ENCODE measurements at regions not wholly inside any gene's neighbourhood (a gene's known extent, or its start where the extent isn't known, plus 50 kb on each side); places are given as distances from the start of the nearest gene placed in this dataset.

GRCh38 chr2:223460774-223461211 is 141.4 kb downstream of the SCG2 start (continued):
- TF ChIP-seq CHD4 (IDR thresholded peaks at IDR 0.05; ENCODE audit: borderline replicate concordance) = no peak
- no peak for TF ChIP-seq SMC3 (IDR thresholded peaks at IDR 0.05)
- TF ChIP-seq RFX5 (IDR thresholded peaks at IDR 0.05) = no peak
- no peak for TF ChIP-seq KDM1A (IDR thresholded peaks at IDR 0.05; ENCODE audit: low read depth)
- no peak for TF ChIP-seq EHF (CRISPR knock-in tag; IDR thresholded peaks at IDR 0.05)
- no peak for TF ChIP-seq CBX8 (IDR thresholded peaks at IDR 0.05)
- TF ChIP-seq EHMT2 (IDR thresholded peaks at IDR 0.05; ENCODE audit: low read depth) = no peak
- TF ChIP-seq GATA3 (IDR thresholded peaks at IDR 0.05; ENCODE audit: borderline replicate concordance) = peak; percentile 38; the same call in 1 of the 2 replicates
- no peak for TF ChIP-seq KDM5A (IDR thresholded peaks at IDR 0.05)
- TF ChIP-seq ZNF302 (CRISPR knock-in tag; IDR thresholded peaks at IDR 0.05) = no peak
- no peak for TF ChIP-seq NFE2L2 (conservative IDR thresholded peaks at IDR 0.05; ENCODE audit: low read length)
- no peak for TF ChIP-seq HOXB13 (CRISPR knock-in tag; IDR thresholded peaks at IDR 0.05; ENCODE audit: low read depth)
- TF ChIP-seq MYC (IDR thresholded peaks at IDR 0.05; ENCODE audit: borderline replicate concordance, low read length) = no peak

DNA sequence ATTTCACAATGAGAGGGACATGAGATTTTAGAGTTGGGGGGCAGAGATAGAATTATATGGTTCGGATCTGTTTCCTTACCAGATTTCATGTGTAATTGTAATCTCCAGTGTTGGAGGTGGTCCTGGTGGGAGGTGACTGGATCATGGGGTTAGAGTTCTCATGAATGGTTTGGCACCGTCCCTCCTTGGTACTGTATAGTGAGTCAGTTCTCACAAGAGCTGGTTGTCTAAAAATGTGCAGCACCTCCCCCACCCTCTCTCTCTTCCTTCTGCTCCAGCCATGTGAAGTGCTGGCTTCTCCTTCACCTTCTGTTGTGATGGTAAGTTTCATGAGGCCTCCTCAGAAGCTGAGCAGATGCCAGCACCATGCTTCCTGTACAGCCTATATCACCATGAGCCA is 138.1 kb downstream of the SCG2 start:
- H3K9me3 ChIP-seq = no peaks in the 10 kb centered on the region
- peak overlapping the region in 1 of 2 experiments; percentile 22; a peak in 2 of 6 replicates for H3K27ac ChIP-seq
- ChIA-PET POLR2A (no interaction called here), CTCF (interaction anchor here (0.6 to 1.7 kb wide), 3 partner anchors 11 to 334 kb away, joined by 3 to 5 read pairs (median 3); no protein-coding TSS in a partner anchor)
- no peak overlapping the region for H3K4me2 ChIP-seq
- no peak overlapping the region for H3K4me3 ChIP-seq
- TF ChIP-seq RARB (CRISPR knock-in tag; IDR thresholded peaks at IDR 0.05) (no peak), E2F6 (IDR thresholded peaks at IDR 0.05; ENCODE audit: borderline replicate concordance, low read depth) (no peak), EHMT2 (IDR thresholded peaks at IDR 0.05; ENCODE audit: low read depth) (no peak), POLR2A (IDR thresholded peaks at IDR 0.05; ENCODE audit: low read length) (no peak), FOSB (CRISPR knock-in tag; IDR thresholded peaks at IDR 0.05) (no peak), JUNB (IDR thresholded peaks at IDR 0.05) (no peak), BHLHE40 (IDR thresholded peaks at IDR 0.05; ENCODE audit: low read depth, low read length) (no peak), PHF8 (IDR thresholded peaks at IDR 0.05; ENCODE audit: borderline replicate concordance, low read depth) (no peak), NR3C1 (IDR thresholded peaks at IDR 0.05) (no peak), CHD2 (IDR thresholded peaks at IDR 0.05; ENCODE audit: low read length, partially characterized antibody) (no peak), ATOH8 (CRISPR knock-in tag; IDR thresholded peaks at IDR 0.05; ENCODE audit: low read depth) (no peak), SREBF2 (IDR thresholded peaks at IDR 0.05) (no peak), HOXB5 (CRISPR knock-in tag; IDR thresholded peaks at IDR 0.05) (no peak), HOXB13 (CRISPR knock-in tag; IDR thresholded peaks at IDR 0.05; ENCODE audit: low read depth) (no peak)
- peaks cover 42% of the 10 kb centered on the region for H3K4me1 ChIP-seq
- FAIRE-seq (no peak), DNase-seq (ENCODE audit: low read depth in 1 of 2, low spot score in 1 of 2) (no peak), ATAC-seq (no peak)
- 83% methylated on average over 2 of the region's 2 CpGs for WGBS (ENCODE audit: missing lambda C conversion rate)

GRCh38 chr2:223465793-223466192 is 136.4 kb downstream of the SCG2 start:
- Histone ChIP-seq H3K4me3 (no peak overlapping the region), H3K9me3 (no peaks in the 10 kb centered on the region), H3K27ac (peak overlapping the region; percentile 56 to 75), H3K4me1 (peaks cover 36% of the 10 kb centered on the region), H3K4me2 (peak overlapping the region; percentile 38; the same call in 2 of the 3 replicates)
- ChIA-PET CTCF (interaction anchor here (1.1 to 1.2 kb wide), 3 partner anchors 24 to 494 kb away, joined by 3 to 5 read pairs (median 3); no protein-coding TSS in a partner anchor), POLR2A (no interaction called here)
- FAIRE-seq (no peak), ATAC-seq (peak; percentile 80 to 90), DNase-seq (ENCODE audit: low read depth in 1 of 2, low spot score in 1 of 2) (peak; percentile 10 to 72)
- 17% methylated on average over 2 of the region's 2 CpGs for WGBS (ENCODE audit: missing lambda C conversion rate)
- TF ChIP-seq JUNB (IDR thresholded peaks at IDR 0.05) (peak; percentile 77), MYC (IDR thresholded peaks at IDR 0.05; ENCODE audit: borderline replicate concordance, low read length) (no peak), RNF2 (IDR thresholded peaks at IDR 0.05; ENCODE audit: borderline replicate concordance, low read depth) (no peak), ZSCAN20 (CRISPR knock-in tag; IDR thresholded peaks at IDR 0.05) (no peak), CBX2 (IDR thresholded peaks at IDR 0.05; ENCODE audit: borderline replicate concordance, low read depth) (no peak), NFE2L2 (conservative IDR thresholded peaks at IDR 0.05; ENCODE audit: low read length) (no peak), TFCP2L1 (CRISPR knock-in tag; IDR thresholded peaks at IDR 0.05) (no peak), JUN (IDR thresholded peaks at IDR 0.05) (peak; percentile 68 to 81; a peak in 4 of 5 replicates), CBX8 (IDR thresholded peaks at IDR 0.05) (no peak), E2F6 (IDR thresholded peaks at IDR 0.05; ENCODE audit: borderline replicate concordance, low read depth) (no peak), RCOR1 (IDR thresholded peaks at IDR 0.05; ENCODE audit: low read depth, low read length) (no peak), RFX5 (IDR thresholded peaks at IDR 0.05) (no peak), POLR2AphosphoS2 (conservative IDR thresholded peaks at IDR 0.05; ENCODE audit: low read length) (no peak), KDM1A (IDR thresholded peaks at IDR 0.05; ENCODE audit: low read depth) (no peak), GATA3 (IDR thresholded peaks at IDR 0.05; ENCODE audit: borderline replicate concordance) (peak; percentile 67), CEBPB (IDR thresholded peaks at IDR 0.05) (peak; percentile 96 to 97)
- TF ChIP-seq, protein P1, sequence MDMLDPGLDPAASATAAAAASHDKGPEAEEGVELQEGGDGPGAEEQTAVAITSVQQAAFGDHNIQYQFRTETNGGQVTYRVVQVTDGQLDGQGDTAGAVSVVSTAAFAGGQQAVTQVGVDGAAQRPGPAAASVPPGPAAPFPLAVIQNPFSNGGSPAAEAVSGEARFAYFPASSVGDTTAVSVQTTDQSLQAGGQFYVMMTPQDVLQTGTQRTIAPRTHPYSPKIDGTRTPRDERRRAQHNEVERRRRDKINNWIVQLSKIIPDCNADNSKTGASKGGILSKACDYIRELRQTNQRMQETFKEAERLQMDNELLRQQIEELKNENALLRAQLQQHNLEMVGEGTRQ (IDR thresholded peaks at IDR 0.05) = no peak
- TF ChIP-seq, protein P2, sequence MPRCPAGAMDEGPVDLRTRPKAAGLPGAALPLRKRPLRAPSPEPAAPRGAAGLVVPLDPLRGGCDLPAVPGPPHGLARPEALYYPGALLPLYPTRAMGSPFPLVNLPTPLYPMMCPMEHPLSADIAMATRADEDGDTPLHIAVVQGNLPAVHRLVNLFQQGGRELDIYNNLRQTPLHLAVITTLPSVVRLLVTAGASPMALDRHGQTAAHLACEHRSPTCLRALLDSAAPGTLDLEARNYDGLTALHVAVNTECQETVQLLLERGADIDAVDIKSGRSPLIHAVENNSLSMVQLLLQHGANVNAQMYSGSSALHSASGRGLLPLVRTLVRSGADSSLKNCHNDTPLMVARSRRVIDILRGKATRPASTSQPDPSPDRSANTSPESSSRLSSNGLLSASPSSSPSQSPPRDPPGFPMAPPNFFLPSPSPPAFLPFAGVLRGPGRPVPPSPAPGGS (IDR thresholded peaks at IDR 0.05) = peak; percentile 54; the same call in 1 of the 3 replicates

Measured in A549 (cell line).